GM20000 (cell line): ENCODE measurements at regions not wholly inside any gene's neighbourhood (a gene's known extent, or its start where the extent isn't known, plus 50 kb on each side); places are given as distances from the start of the nearest gene placed in this dataset.

ENCODE experiments used
- DNase-seq: peaks from one replicate; pipeline ENCODE4 v3.0.0; 2012; ENCODE audit warnings: low spot score
- CTCF ChIP-seq: IDR thresholded peaks from 2 replicates; pipeline ENCODE4 v1.5.1; 2012; ENCODE audit warnings: mild to moderate bottlenecking, control low read depth; ENCODE audit errors: extremely low read depth, missing control alignments

DNA sequence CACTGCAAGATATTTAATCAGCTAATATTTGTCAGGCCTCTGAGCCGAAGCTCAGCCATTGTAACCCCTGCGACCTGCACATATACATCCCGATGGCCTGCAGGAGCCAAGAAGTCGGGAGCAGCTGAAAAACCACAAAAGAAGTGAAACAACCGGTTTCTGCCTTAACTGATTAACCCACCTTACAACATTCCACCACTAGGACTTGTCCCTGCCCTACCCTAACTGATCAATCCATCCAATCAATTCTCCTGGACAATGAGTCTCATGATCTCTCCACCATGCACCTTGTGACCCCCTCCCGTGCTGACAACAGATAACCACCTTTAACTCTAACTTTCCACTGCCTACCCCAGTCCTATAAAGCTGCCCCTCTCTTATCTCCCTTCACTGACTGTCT lies 945.4 kb upstream of the GYPC start:
- DNase-seq = no peak
- no peak for TF ChIP-seq CTCF

- no peak for DNase-seq
- TF ChIP-seq CTCF = no peak
These were observed 944.9 kb upstream of the GYPC start for GRCh38 chr2:125711075-125711474.

DNA sequence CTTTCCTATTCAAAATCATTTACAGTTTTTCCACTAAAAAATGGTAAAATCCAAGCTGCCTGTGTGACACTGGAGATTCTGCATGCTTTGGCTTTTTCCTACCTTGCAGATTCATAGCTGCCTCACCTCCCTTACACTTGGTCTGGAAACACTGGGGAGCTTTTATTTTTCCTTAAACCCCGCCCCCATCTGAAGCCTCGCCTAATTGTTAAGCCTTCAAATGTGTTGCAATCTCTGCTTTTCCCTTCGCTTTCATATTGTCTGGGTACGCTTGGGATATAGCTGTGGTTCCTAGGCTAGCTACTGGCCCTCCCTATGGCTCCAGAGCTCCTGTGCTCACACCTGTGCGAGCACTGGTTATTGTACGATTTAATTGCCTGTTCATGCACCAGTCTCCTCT lies 942.4 kb upstream of the GYPC start:
- TF ChIP-seq CTCF = no peak
- no peak for DNase-seq

- DNase-seq = no peak
- TF ChIP-seq CTCF = no peak
These were observed 934.8 kb upstream of the GYPC start for GRCh38 chr2:125721072-125721721.

DNA sequence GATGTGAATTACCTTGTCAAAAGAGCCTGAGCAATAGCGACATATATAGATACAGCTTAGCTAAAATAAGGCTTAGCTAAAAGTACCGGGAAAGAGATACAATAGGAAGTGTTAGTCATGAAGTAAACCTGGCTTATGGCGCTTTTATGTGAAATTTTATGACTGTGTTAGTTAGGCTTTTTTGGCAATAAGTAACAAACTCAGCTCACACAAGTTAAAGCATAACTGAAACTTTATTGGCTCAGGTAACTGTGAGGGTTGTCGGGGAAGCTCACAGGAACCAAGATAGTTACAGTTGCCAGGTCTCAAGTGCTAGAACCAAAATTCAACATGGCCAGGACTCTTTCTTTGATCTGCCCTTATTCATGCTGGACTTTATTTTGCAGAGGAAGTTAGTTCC lies 925.0 kb upstream of the GYPC start:
- TF ChIP-seq CTCF = no peak
- no peak for DNase-seq

GRCh38 chr2:125736306-125736705 lies 919.7 kb upstream of the GYPC start:
- no peak for DNase-seq
- no peak for TF ChIP-seq CTCF

GRCh38 chr2:125745514-125745913 lies 910.4 kb upstream of the GYPC start:
- no peak for DNase-seq
- no peak for TF ChIP-seq CTCF
